Right atrium auricular region (tissue), 2 donors: ENCODE measurements at regions not wholly inside any gene's neighbourhood (a gene's known extent, or its start where the extent isn't known, plus 50 kb on each side); places are given as distances from the start of the nearest gene placed in this dataset.

Source experiments
- DNase-seq: peaks from one replicate; pipeline ENCODE4 v3.0.0-alpha.2; 2019; ENCODE audit warnings: low spot score
- H3K27ac ChIP-seq, 2 donors: fragments of 200-600 bp; sonication (generic); 1 replicate in 1 of 2; 2 replicates in 1 of 2; pipeline ENCODE4 v1.5.1; 2016 to 2019
- H3K27me3 ChIP-seq, 2 donors: fragments of 200-600 bp; sonication (generic); one replicate each; pipeline versions ENCODE4 v1.5.1 to v1.6.0; 2017 to 2019
- H3K36me3 ChIP-seq: fragments of 200-600 bp; sonication (generic); one replicate; pipeline ENCODE4 v1.5.1; 2016
- H3K4me1 ChIP-seq, 2 donors: fragments of 200-600 bp; sonication (generic); one replicate each; pipeline versions ENCODE4 v1.5.1 to v1.6.0; 2017 to 2019
- H3K4me3 ChIP-seq, 2 donors: fragments of 200-600 bp; sonication (generic); 1 replicate in 1 of 2; 2 replicates in 1 of 2; pipeline ENCODE4 v1.5.1; 2017 to 2019; ENCODE audit warnings: mild to moderate bottlenecking in 1 of 2, moderate library complexity in 1 of 2
- H3K9me3 ChIP-seq, 2 donors: fragments of 200-600 bp; sonication (generic); one replicate each; pipeline ENCODE4 v1.5.1; 2019
- CTCF ChIP-seq, 2 donors: fragments of 200-600 bp; sonication (generic); IDR thresholded peaks; one replicate each; pipeline ENCODE4 v1.5.1; 2019; ENCODE audit warnings: antibody characterized with exemption in 2 of 2

- no peaks in the 10 kb centered on the region for H3K9me3 ChIP-seq
- no peaks in the 10 kb centered on the region for H3K36me3 ChIP-seq
- H3K27me3 ChIP-seq, result no peaks in the 10 kb centered on the region
- no peak overlapping the region for H3K4me3 ChIP-seq
- no peaks in the 10 kb centered on the region for H3K4me1 ChIP-seq
- no peak for TF ChIP-seq CTCF (IDR thresholded peaks at IDR 0.05)
- no peak for DNase-seq
- H3K27ac ChIP-seq, result no peak overlapping the region
Measured at GRCh38 chr5:89286320-89286719, 403.3 kb upstream of the MEF2C start.

GRCh38 chr5:89283728-89284493 lies 400.9 kb upstream of the MEF2C start:
- no peak overlapping the region for H3K27ac ChIP-seq
- H3K27me3 ChIP-seq, result no peaks in the 10 kb centered on the region
- H3K4me3 ChIP-seq, result no peak overlapping the region
- no peak for TF ChIP-seq CTCF (IDR thresholded peaks at IDR 0.05)
- H3K9me3 ChIP-seq, result no peaks in the 10 kb centered on the region
- H3K4me1 ChIP-seq, result no peaks in the 10 kb centered on the region
- no peaks in the 10 kb centered on the region for H3K36me3 ChIP-seq
- DNase-seq, result no peak

- Histone ChIP-seq H3K4me3 (no peak overlapping the region), H3K27me3 (no peaks in the 10 kb centered on the region), H3K9me3 (no peaks in the 10 kb centered on the region), H3K27ac (no peak overlapping the region), H3K36me3 (no peaks in the 10 kb centered on the region), H3K4me1 (no peaks in the 10 kb centered on the region)
- TF ChIP-seq CTCF (IDR thresholded peaks at IDR 0.05), result no peak
- DNase-seq, result no peak
Measured at GRCh38 chr5:89282554-89283510, 399.8 kb upstream of the MEF2C start.

GRCh38 chr5:89281766-89282553 lies 399.0 kb upstream of the MEF2C start:
- H3K4me3 ChIP-seq, result no peak overlapping the region
- no peaks in the 10 kb centered on the region for H3K27me3 ChIP-seq
- no peaks in the 10 kb centered on the region for H3K4me1 ChIP-seq
- no peaks in the 10 kb centered on the region for H3K9me3 ChIP-seq
- H3K27ac ChIP-seq, result no peak overlapping the region
- DNase-seq, result no peak
- H3K36me3 ChIP-seq, result no peaks in the 10 kb centered on the region
- TF ChIP-seq CTCF (IDR thresholded peaks at IDR 0.05), result no peak

GRCh38 chr5:89281211-89281610 lies 398.2 kb upstream of the MEF2C start:
- Histone ChIP-seq H3K27me3 (no peaks in the 10 kb centered on the region), H3K36me3 (no peaks in the 10 kb centered on the region), H3K9me3 (no peaks in the 10 kb centered on the region), H3K4me1 (no peaks in the 10 kb centered on the region), H3K4me3 (no peak overlapping the region), H3K27ac (no peak overlapping the region)
- no peak for DNase-seq
- no peak for TF ChIP-seq CTCF (IDR thresholded peaks at IDR 0.05)
